AG04449 (cell line): ENCODE measurements at regions not wholly inside any gene's neighbourhood (a gene's known extent, or its start where the extent isn't known, plus 50 kb on each side); places are given as distances from the start of the nearest gene placed in this dataset.

Source experiments
- CTCF ChIA-PET: fragments of 350-600 bp; formaldehyde crosslinking; extraction: SDS; loops from one replicate; lab custom pipeline; 2021; ENCODE audit warnings: antibody characterized with exemption; lab: Yijun Ruan, JAX
- POLR2A ChIA-PET: fragments of 400-600, 350-600 bp; formaldehyde crosslinking; extraction: SDS; loops from one replicate; lab custom pipeline; 2020; ENCODE audit warnings: antibody characterized with exemption, inconsistent platforms; lab: Yijun Ruan, JAX
- DNase-seq: peaks from one replicate; pipeline ENCODE4 v3.0.0-alpha.2; 2010; ENCODE audit warnings: low read depth, low spot score
- H3K4me3 ChIP-seq: 2 replicates; pipeline ENCODE4 v1.5.1; 2011; ENCODE audit warnings: low read depth, mild to moderate bottlenecking, control low read depth, low read length
- TF ChIP-seq, protein P1 (sequence below): IDR thresholded peaks from one replicate; pipeline ENCODE4 v1.5.1; 2011; ENCODE audit warnings: mild to moderate bottlenecking, moderate library complexity, low read length, control low read depth, inconsistent platforms; ENCODE audit not compliant: insufficient read depth; ENCODE audit errors: missing control alignments

DNA sequence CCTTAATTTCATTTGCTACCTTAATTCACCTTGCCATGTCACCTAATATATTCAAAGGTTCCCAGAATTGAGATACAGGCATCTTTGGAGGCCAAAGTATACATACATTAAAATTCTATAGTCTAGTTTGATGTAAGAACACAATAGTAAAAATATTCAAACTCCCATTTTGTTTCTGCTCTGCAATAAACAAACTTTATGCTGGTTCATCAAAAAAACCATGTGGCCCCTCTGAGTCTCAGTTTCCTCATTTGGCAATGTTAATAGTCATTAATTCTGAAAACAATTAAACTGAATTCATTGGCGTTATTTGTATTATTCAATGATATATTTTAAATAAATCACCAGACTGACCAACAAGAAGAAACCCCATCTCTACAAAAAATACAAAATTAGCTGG is 639.4 kb upstream of the INTU start:
- ChIA-PET CTCF (no interaction called here), POLR2A (no interaction called here)
- no peak overlapping the region for H3K4me3 ChIP-seq
- DNase-seq, result no peak
- TF ChIP-seq, protein P1, sequence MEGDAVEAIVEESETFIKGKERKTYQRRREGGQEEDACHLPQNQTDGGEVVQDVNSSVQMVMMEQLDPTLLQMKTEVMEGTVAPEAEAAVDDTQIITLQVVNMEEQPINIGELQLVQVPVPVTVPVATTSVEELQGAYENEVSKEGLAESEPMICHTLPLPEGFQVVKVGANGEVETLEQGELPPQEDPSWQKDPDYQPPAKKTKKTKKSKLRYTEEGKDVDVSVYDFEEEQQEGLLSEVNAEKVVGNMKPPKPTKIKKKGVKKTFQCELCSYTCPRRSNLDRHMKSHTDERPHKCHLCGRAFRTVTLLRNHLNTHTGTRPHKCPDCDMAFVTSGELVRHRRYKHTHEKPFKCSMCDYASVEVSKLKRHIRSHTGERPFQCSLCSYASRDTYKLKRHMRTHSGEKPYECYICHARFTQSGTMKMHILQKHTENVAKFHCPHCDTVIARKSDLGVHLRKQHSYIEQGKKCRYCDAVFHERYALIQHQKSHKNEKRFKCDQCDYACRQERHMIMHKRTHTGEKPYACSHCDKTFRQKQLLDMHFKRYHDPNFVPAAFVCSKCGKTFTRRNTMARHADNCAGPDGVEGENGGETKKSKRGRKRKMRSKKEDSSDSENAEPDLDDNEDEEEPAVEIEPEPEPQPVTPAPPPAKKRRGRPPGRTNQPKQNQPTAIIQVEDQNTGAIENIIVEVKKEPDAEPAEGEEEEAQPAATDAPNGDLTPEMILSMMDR, result no peak

GRCh38 chr4:126995235-126995634 is 637.5 kb upstream of the INTU start:
- no peak overlapping the region for H3K4me3 ChIP-seq
- CTCF ChIA-PET, result no interaction called here
- TF ChIP-seq, protein P1, result no peak
- POLR2A ChIA-PET, result no interaction called here
- no peak for DNase-seq

- POLR2A ChIA-PET, result no interaction called here
Observed at GRCh38 chr4:127000110-127000509, 632.6 kb upstream of the INTU start.

DNA sequence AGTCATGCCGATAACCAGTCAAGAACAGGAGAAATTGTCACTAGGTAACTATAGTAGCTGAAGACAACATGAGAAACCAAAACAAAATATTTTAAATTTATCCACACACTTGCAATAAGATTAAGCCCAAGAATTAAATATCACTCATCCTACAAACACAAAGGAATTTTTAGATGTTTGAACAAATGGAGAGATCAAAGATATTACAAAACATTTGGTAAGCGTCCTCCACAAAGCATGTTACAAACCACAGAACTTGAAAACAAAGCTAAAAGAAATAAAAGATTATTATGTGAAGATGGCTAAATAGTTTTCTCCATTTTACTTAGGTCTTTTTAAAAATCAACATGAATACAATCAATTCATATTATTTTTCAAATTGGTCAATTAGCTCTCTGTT is 631.9 kb upstream of the INTU start:
- CTCF ChIA-PET, result interaction anchor here (0.8 kb wide), 1 partner anchor 13 kb away, joined by 3 read pairs; no protein-coding TSS in a partner anchor
- no peak for DNase-seq
- TF ChIP-seq, protein P1, result no peak
- H3K4me3 ChIP-seq, result no peak overlapping the region
- POLR2A ChIA-PET, result no interaction called here

More at GRCh38 chr4:127000110-127000509, 632.6 kb upstream of the INTU start:
- TF ChIP-seq, protein P1, result no peak
- H3K4me3 ChIP-seq, result no peak overlapping the region
- no peak for DNase-seq
- CTCF ChIA-PET, result interaction anchor here (0.8 kb wide), 1 partner anchor 14 kb away, joined by 3 read pairs; no protein-coding TSS in a partner anchor

DNA sequence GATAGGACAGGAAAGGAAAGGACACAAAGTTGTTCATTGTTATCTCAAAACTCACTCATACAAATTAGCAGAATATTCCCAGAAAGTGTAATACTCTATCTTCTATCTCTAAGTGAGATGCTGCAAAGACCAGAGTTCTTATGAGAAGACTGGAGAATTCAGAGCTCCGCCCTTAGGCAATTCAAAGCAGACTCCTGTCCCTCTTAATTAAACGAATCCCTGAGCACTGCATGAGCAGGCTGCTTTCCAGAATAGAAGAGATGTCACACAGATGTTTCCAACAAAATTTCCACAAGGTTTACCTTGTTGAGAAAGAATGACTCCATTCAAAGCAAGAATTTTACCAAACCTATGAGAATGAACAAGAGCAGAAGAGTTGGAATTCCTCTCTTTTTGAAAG is 630.8 kb upstream of the INTU start:
- no peak overlapping the region for H3K4me3 ChIP-seq
- CTCF ChIA-PET, result no interaction called here
- POLR2A ChIA-PET, result no interaction called here
- TF ChIP-seq, protein P1, result no peak
- DNase-seq, result no peak

- no peak for DNase-seq
- no peak overlapping the region for H3K4me3 ChIP-seq
- CTCF ChIA-PET, result no interaction called here
- TF ChIP-seq, protein P1, result no peak
- POLR2A ChIA-PET, result no interaction called here
Observed at GRCh38 chr4:127006446-127006877, 626.3 kb upstream of the INTU start.
